ENCODE measurements at regions not wholly inside any gene's neighbourhood (a gene's known extent, or its start where the extent isn't known, plus 50 kb on each side); places are given as distances from the start of the nearest gene placed in this dataset.

DNA sequence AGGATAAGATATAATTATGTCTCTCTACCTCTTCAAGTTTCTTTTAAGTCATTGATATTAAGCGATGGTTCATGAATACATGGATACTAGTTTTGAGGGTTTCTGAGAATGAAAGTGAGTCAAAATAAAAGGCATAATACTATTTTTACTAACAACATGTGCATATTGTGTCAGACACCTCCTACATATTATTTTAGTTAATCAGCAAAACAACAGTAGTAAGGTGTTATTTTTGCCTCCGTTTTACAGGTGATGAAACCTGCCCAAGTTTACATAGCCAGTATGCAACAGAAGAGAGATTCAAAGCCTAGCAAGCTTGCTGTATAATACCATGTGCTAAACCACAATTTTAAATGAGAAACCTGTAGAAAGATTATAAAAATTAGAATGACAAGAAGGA, 544.1 kb downstream of the EPHA5 start:
- DNase-seq (ENCODE audit: low spot score): no peak

DNA sequence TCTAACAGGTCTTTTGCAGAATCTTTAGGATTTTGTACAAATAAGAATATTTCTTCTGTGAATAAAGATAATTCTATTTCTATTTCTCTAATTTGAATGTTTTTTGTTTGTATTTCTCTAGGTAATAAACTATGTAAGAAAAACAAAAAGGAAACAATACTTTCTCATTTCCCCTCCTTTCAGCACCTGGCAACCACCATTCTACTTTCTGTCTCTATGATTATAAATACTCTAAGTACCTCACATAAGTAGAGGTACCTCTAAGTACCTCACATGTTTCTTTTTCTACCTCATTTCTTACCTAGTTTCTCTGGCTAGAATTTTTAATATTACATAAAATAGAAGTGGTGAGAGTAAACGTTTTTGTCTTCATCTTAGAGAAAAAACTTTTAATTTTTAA, 550.0 kb downstream of the EPHA5 start:
- DNase-seq (ENCODE audit: low spot score): no peak

DNA sequence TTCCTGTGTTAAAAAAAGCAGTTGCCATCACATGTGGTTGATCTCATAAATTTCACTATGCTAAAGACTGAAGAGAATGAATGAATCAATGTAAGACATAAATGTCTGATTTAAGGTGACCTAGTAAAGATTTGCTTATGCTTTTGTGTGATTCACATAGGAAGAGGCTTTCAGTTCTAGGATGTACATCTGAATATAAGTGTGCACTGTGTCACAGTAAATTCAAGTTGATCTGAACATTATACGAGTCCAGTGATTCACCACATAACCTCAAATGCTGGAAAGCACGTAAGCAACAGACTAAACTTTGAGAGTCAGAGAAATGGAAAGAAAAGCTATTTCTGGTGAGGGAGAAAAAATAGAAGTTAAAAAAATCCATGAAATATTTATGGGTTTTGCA, 567.9 kb downstream of the EPHA5 start:
- DNase-seq (ENCODE audit: low spot score): no peak

DNA sequence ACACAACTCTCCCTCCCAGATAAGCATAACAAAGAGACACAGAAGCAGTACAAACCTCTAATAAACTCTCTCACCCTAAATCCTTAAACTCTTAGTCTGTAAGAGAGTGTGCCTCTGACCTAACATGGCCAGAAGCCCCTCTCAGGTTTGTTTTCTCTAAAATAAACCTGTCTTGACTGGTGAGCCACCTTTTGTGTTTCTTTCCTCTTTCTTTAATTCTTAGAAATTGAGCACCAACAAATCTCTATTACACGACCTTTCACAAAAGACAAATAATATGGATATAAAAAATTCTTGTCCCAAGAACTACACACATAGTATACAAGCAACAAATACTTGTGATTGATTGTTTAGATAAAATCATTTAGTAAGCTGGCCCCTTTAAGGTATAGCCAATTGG, 573.7 kb downstream of the EPHA5 start:
- no peak for DNase-seq (ENCODE audit: low spot score)

DNA sequence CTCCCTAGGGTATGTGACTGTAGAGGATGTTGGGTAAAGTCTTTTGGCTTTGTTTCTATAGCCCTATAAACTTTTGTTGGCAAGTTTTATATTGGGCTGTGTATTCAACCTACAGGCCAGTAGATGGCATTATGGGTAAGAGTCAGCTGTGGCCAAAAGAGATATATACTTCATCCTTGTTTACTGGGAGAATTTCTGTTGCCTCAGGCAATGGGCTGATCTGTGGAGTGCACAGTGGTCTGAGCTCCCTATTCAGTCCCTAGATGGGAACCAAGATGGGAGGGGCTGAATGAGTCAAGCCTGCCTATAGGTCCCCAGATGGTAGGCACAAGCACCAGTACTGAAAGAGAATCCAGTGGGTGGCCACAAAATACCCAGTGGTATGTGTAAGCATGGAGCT, 580.6 kb downstream of the EPHA5 start:
- no peak for DNase-seq (ENCODE audit: low spot score)

DNA sequence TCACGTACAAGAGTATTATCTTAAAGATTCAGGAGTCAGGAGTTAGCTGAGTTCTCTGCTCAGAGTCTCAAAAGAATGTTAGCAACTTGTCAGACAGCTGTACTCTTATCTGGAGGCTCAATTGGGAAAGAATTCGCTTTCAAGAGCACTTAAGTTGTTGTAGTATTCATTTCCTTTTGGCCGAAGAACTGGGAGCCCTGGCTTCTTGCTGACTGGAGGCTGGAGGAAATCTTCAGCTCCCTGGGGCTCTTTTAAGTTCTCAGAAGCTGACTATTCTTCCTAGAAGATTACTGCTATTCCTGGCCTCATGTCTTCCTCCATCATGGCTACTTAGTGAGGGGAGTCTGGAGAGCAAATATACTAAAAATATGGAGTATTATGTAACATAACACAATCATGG, 587.2 kb downstream of the EPHA5 start:
- DNase-seq (ENCODE audit: low spot score): no peak

DNA sequence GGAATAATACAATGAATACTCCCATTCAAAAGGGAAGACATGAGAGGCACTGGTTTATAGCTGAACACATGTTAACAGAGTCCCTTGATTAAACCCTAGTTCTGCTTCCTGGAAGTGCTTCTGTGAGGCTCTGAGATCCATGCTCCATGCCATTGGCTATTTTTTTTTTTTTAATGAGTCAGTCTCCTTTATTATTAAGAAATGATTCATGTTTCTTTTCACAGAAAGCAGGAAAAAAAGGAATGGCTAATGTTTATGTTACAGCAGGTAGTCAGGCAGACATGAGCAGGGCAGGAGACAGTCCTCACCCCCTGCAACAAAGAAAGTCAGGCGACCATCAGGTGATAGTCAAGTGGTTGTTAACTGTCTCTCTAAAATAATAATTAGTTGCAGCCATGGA, 598.7 kb downstream of the EPHA5 start:
- DNase-seq (ENCODE audit: low spot score): no peak

DNA sequence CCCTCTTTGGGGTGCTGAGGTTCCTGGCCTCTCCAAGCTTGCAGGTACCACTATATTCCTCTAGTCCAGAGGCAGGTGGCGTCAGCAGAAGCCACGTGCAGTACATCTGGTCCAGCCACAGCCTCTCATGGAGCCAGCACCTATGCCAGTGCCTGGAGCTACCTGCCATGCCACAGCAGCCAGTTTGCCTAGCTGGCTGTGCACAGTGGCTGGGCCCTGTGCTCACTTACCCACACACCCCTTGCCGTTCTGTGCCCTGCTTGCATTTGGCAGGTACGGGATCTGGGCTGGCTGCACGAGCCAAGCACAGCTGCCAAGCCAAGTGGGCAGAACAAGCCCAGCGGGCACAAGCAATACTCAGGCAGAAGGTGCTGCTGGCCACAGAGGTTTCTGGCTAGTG, 601.1 kb downstream of the EPHA5 start:
- no peak for DNase-seq (ENCODE audit: low spot score)

DNA sequence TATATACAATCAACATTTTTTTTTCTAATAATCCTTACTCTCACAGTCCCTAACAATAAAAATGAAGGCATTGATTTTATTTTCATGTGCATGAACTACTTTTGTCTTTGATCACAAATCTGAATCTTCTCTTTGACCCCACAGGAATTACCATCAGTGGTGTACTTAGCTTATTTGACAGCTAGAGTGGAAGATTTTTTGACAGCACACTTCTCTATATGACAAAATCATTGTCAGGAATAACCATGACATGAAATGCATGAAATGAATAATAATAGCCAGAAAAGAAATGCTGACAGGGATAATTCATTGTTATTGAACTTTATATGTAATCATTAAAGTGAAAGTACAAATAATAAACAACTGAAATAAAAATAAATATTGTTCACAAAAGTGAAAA, 604.2 kb downstream of the EPHA5 start:
- no peak for DNase-seq (ENCODE audit: low spot score)

DNA sequence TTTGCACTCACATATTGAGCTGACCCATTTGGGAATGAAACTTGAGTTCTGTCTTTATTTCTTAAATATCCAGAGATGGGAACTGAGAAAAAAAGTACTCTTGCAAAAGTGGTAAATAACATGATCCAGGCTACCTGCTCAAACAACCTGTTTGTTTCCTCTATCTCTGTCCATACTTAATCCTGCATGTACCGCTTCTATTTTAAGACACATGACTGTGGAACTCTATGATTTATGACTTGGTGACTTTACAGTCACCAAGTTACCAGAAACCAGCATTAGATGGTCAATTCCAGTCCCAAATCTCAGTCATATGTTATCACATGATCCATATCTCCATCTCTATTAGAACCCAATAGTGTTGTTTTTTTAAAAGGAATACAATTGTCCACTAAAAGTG, 606.7 kb downstream of the EPHA5 start:
- no peak for DNase-seq (ENCODE audit: low spot score)

DNA sequence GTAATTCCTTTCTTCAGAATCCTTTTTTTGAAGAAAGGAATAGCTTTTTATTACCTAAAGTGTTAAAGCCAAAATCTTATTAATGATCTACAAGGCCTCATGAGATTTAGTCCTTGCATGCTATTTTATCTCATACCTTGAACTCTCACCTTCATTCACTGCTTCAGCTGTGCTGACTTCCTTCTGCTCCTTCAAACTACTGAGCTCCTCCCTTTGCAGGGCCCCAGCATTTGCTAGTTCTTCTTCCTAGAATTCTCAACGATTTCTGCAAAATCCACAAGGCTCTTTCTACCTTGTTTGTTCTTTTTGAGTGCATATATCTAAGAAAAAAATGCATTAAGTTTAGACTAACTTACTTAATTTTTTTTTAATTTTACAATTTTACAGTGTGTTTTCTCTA, 619.5 kb downstream of the EPHA5 start:
- DNase-seq (ENCODE audit: low spot score): no peak

DNA sequence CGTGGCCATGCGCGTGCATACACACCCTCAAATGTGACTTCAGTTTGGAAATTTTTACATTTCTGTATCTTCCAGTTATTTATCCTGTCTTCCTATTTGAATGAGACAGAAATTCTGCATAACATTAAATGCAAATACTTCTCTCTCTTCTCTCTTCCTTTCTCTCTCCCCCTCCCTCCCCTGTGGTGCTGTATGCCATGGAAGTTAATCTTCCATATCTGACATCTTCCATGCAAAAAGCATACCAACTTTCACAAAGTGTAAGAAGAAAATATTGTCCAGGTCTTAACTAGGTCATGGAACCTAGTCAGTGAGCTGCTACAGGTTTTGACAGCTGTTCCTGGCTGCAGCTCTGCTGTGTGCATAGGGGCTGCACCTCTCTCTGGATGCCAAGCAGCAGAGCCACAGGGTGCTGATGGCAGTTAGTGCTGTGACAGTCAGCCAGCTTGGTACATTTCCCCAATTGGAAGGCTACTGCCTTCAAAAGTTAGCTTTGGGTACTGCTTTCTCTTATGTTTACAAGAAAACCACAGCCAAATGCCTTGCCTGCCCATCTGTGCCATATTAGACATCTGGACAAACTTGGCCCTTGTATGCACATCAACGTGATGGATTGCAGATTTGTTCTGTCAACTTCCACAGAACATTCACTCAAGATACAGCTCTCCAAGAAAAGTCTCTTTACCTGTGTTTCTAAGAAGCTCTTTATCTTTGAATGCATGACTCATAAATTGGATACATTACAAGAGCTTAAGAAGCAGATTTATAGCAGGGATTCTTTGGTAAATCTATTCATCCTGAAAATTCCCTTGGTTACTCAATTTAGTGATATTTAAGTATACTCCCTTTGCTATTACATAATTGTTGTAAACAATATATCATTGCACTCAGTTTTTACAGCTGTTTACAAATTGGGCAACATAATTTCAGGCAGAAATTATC, 623.8 kb downstream of the EPHA5 start:
- DNase-seq (ENCODE audit: low spot score): no peak

DNA sequence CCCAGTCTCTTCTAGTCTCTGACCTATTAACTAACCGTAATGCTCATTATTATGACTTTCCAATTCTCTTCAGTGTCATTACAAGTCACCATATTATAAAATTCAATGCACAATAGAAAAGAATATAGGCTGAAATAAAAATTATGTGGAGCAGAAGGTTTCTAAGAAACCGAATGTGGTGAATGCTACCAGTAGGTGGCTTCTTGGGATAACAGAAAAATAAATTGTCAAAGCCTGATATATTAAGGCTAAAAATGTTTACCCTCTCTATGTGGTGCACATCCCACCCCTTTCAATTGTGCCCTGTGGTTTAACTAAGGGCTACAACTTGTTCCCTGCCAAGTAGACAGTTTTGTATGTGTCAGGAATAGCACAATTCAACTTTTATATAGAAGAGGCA, 624.6 kb upstream of the TECRL start:
- DNase-seq (ENCODE audit: low spot score): no peak

DNA sequence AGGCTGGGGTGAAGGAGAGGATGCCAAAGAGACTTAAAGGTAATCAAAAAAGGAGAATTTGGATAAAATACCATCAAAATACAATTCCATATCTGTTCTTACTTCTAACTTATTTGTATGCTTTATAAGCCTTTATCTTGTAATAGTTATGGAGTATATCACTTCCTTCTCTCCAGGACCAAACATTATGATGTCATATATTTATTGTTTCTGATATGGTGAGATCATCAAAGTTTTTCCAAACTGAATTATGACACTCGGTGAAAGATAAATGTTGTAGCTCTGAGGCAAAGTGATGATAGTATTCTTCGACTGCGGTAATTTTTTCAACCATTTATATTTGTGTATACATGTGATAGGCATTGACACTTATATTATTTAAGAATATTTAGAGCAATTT, 619.3 kb upstream of the TECRL start:
- DNase-seq (ENCODE audit: low spot score): no peak

DNA sequence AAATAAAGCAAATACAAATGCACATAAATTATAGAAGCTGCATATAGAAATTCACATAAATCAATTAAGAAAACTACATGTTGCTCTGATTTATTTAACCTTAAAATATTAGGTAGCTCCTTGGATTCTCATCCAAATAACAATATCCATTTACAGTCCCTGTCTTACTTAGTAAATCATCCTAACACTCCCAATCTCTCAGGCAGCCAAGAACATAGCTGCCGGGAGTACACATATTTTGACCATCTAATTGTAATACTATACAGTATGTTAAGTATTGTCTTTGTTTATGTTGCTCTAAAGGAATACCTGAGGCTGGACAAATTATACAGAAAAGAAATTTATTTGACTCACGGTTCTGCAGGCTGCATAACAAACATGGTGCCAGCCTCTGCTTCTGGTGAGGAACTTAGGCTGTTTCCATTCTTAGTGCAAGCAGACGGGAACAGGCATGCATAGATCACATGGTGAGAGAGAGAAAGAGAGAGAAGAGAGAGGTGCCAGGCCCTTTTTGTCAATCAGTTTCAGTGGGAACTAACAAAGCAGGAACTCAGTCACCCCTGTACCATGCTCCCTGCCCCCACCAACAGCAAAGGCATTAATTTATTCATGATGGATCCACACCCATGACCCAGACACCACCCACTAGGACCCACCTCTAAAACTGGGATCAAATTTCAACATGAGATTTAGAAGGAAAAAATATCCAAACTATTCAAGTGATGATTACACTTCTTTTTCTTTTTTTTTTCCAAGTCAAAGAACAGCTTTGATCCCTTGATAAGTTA, 614.8 kb upstream of the TECRL start:
- DNase-seq (ENCODE audit: low spot score): no peak

DNA sequence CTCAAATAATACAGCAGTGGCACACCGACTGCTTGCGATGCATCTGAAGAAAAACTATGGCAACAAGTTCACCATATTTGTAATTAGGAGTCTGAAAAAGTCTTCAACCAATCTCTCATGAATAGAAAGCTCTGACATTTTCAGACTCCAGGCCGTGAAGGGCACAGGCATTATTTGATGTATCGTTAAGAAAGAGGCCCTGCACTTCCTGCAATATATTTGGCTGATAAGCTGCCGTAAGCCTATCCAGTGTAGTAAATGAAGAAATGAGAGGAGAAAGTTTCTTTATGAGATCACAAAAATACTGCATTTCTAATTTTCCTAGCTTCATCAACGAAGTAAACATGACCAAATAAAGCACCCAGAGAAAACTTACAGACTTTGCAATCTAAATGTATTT, 613.8 kb upstream of the TECRL start:
- DNase-seq (ENCODE audit: low spot score): no peak

DNA sequence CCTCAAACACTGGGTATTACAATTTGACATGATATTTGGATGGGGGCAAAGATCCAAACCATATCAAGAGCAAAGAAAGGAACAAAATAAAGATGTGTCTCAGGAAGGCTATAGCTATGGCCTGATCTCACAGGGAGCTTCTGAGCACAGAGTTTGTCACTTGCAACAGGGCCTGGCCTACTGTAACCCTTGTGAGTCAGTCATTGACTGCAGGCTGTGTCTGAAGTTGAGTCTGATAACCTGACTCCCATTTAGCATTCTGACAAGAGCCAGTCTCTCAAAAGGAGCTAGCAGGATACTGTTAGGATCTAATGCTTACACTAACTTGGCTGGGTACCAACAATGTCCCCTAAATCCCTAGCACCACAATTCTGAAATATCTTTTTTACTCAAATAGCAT, 612.5 kb upstream of the TECRL start:
- no peak for DNase-seq (ENCODE audit: low spot score)

DNA sequence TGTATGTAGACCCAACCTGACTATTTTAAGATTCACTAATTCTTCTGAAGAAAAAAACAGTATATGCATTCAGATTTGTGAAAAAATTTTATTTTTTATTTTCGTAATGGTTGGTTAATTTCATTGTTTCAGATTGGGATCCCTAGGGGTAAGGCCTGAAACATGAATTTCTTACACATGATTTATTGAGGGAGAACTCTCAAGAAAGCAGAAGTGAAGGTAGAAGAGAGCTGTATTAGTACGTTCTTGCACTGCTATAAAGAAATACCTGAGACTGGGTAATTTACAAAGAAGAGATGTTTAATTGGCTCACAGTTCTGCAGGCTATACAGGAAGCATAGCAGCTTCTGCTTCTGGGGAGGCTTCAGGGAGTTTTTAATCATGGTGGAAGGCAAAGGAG, 611.9 kb upstream of the TECRL start:
- no peak for DNase-seq (ENCODE audit: low spot score)

DNA sequence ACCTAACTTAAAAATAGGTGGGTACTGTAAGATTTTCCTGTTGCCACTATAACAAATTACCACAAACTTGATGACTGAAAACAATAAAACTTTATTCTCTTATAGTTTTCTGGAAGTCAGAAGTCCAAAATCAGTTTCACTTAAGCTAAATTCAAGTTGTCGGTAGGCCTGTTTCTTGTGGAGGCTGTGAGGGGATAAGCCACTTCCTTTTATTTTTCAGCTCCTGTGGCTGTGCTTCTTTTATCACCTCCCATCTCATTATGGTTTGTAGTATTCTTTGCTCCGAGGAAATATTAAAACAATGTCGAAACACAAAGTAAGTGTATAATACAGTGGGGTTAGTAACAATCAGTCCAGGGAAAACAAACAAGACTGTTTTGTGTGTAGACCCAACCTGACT, 610.5 kb upstream of the TECRL start:
- DNase-seq (ENCODE audit: low spot score): no peak

DNA sequence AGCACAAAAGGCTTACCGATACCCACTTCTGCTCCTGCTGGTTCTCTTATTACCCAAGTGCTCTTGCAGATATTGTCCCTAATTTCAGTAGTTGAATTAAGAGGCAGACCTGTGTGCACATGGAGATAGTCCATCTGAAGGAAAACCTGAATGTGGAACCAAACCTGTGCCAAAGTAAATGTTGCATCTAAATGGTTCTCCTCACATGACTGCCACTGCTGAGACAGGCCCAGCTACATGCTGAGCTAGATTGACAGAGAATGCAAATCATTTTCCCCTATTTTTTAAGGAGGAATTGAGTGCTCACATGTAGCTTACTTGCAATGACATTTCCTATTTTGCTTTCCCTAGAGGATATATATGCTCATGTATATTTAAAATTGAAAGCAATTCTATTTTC, 609.1 kb upstream of the TECRL start:
- no peak for DNase-seq (ENCODE audit: low spot score)

DNA sequence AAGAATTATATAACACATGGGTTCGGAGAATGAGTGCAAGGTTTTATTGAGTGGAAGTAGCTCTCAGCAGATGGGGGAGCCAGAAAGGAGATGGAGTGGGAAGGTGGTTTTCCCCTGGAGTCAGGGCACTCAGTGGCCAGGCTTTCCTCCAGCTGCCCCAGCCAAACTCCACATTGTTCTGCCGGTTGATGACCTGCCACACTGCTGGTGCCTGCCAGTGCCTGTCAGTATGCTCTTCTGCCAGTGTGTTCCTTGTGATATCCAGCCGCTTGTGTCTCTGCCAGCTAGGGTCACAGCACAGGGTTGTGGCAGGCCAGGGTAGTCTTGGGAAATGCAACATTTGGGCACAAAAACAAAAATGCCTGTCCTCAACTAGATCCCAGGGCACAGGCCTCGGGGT, 604.8 kb upstream of the TECRL start:
- DNase-seq (ENCODE audit: low spot score): no peak

DNA sequence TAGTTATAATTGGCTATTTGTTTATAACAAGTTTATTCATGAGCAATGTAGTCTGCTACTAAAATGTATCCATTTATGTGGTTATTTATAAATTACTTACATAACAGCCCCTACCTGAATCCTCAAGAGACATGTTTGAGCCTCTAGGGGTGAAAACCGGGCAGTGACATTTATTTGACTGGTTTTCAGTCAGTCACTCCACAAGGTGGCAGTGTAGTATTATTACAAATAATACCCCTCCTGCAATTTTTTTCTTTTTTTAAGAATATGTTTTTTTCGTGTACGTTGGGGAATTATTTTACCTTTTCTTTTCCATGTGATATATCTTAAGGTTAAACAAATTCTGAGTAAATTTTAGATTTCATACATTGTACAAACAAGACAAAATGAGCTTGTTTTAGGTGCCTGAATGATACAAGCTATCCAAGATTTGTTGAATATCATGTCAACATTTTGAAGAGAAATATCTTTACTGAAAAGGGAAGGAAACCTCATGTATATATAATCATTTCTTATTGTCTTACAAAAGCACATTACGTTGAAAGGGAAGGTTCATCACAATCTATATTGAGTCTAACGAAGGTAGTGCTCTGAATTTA, 598.7 kb upstream of the TECRL start:
- peak; percentile 16 for DNase-seq (ENCODE audit: low spot score)

DNA sequence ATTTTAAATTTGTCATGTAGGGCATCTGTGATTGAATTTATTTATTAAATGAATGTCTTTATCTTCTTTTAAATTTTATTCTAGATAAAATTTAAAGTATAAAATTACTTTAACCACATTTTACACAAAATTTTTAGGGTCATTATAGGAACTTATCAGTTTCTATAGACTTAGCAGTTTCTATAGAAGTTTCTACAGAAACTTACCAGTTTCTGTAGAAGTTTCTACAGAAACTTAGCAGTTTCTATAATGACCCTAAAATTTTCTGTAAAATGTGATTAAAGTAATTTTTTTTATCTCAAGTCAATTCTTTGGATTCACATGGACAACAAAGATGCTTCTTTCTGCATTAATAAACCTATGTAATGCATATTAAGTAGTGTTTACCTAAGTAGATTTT, 565.9 kb upstream of the TECRL start:
- DNase-seq (ENCODE audit: low spot score): no peak

All from activated CD4-positive, alpha-beta T cell treated with anti-CD3 and anti-CD28 coated beads, Interleukin-2, Interleukin-4, amounts not matched to agents 100 ng/mL and 50 ng/mL, durations not matched to agents 16 hours and 8 hours (primary cell).